GM13976 (cell line): ENCODE measurements at regions not wholly inside any gene's neighbourhood (a gene's known extent, or its start where the extent isn't known, plus 50 kb on each side); places are given as distances from the start of the nearest gene placed in this dataset.

Experiments used
- DNase-seq: peaks from one replicate; pipeline ENCODE4 v3.0.0; 2012; ENCODE audit warnings: low spot score
- CTCF ChIP-seq: IDR thresholded peaks from 2 replicates; pipeline ENCODE4 v1.5.1; 2012; ENCODE audit warnings: borderline replicate concordance, mild to moderate bottlenecking; ENCODE audit not compliant: insufficient read depth; ENCODE audit errors: extremely low read depth, missing control alignments, control extremely low read depth
- in situ Hi-C: fragments of 300-500 bp; cut with MboI; formaldehyde crosslinking; loops from one replicate; pipeline ENCODE4 v1.12.0; 2022; ENCODE audit warnings: low sequenced_read_pairs, mixed read lengths, inconsistent platforms; ENCODE audit not compliant: unreplicated experiment

DNA sequence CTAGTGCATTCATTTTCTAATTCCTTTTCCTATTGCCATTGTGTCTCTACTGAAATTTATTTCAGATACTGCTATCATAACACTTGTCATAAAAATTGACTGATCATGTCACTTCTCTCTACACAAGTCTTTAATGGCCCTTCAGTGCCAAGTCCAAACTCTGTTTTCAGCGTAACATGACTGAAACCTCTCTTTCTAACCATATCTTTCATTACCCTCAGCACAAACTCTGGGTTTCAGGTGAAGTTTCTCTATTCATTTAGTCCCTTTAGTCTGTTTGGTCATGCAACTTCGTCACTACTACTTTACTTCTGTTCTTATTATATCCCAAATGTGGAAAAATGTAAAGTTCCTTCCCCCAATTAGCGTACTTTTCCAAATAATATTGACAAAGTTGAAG lies 234.9 kb downstream of the OGFRL1 start:
- TF ChIP-seq CTCF = no peak
- in situ Hi-C loops = no loop called here
- no peak for DNase-seq

- TF ChIP-seq CTCF = no peak
- in situ Hi-C loops = no loop called here
- no peak for DNase-seq
Measured at GRCh38 chr6:71524201-71524600, 235.6 kb downstream of the OGFRL1 start.

DNA sequence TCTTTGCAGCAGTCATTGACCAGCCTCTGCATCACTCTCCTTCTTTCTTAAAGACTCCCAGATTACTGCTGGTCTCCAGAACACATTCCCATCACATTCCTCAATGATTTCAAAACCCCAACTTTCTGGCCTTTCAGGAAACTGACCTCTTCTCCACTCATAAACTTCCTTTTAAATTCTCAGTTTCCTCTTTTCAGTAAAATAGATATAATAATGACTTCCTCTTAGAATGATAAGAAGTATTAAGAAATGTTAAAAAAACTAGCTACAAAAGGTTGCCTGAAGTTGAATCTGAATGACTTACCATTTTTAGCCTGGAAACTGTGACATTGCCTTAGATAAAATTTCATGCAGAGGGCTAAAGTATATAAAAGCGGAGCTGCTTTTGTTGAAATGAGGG lies 239.3 kb downstream of the OGFRL1 start:
- in situ Hi-C loops = loop anchor here (25.0 kb wide), 1 partner anchor 559 kb away; no protein-coding TSS in a partner anchor
- no peak for DNase-seq
- no peak for TF ChIP-seq CTCF

DNA sequence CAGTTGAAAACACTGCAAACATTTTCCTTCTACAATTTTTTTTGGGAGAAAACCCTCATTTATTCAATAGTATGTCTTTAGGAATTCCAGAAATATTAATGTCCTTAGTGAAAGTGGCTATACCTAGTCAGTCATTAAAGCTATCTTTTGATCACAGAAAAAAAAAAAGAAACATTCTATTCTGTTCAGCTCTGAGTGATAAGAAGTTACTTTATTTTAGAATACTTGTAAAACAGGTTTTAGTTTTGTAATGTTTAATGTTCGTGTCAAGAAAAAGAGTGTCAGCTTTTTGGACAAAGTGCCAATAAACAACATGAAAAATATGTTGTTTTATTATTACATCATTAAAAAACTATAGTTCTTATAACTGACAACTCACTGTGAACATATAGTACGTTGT lies 240.4 kb downstream of the OGFRL1 start:
- in situ Hi-C loops = loop anchor here (25.0 kb wide), 1 partner anchor 558 kb away; no protein-coding TSS in a partner anchor
- no peak for DNase-seq
- no peak for TF ChIP-seq CTCF

DNA sequence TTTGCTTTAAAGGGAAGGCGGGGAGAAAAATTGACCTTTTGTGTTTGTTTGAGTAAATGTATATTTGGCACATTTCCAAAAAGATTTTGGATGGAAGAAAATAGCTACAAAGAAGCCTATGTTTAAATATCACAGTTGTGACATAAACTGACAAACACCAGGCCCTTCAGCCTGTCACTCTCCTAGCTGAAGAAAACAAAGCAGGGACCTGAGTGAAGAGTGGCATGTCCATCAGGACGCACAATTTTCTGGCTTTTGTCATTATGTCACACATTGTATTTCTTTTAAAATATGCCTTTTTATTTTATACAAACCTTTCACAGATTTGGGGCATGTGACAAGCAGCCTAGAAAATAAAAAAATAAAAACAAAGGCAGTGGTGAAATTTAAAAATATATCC lies 241.2 kb downstream of the OGFRL1 start:
- TF ChIP-seq CTCF = no peak

DNA sequence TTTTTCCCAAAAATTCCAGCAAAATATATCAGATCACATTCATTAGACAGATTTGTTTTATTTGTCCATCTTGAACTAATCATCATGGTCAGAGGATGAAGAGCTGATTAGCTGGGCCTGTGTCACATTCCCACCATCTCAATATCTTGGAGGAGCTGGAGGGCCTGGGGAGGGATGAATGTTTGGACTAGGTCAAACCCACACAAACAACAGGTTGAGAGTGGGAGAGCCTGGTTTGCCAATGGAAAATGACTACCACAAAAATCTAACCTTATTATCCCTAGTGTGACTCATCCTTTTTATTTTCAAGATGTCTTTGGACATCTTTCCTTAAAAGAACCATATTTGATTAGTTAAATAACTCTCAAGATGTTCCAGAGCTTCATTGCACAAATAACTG lies 242.4 kb downstream of the OGFRL1 start:
- no peak for DNase-seq
- TF ChIP-seq CTCF = no peak
- in situ Hi-C loops = loop anchor here (25.0 kb wide), 1 partner anchor 556 kb away; no protein-coding TSS in a partner anchor

More for the DNA sequence above, 241.2 kb downstream of the OGFRL1 start:
- in situ Hi-C loops = loop anchor here (25.0 kb wide), 1 partner anchor 558 kb away; no protein-coding TSS in a partner anchor
- no peak for DNase-seq
